ENCODE measurements at regions not wholly inside any gene's neighbourhood (a gene's known extent, or its start where the extent isn't known, plus 50 kb on each side); places are given as distances from the start of the nearest gene placed in this dataset.

DNA sequence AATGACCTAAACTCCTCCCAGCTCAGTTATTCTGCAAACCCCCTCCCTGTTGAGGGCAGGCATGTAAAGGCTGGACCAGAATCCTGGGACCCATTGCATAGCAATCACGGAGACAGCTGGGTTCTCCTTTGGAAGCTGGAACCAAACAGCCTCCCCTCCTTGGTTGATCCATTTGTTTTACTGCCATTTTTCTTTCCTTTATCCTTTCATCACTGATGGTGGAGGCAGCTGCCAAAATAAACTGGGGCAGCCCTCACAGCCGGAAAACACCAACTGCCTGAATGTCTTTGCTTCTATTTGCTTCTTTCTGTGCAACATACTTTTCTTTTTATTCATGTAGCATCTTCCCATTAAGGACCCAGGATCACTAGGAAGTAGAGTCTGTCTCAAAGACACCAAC is 150.0 kb upstream of the SYT13 start:
- Histone ChIP-seq H3K9ac (ENCODE audit: low read depth in 1 of 2, low read length in 2 of 2) (no peak overlapping the region), H3K36me3 (ENCODE audit: control insufficient read depth in 2 of 2, insufficient read depth in 2 of 2, low read length in 2 of 2) (no peaks in the 10 kb centered on the region), H3K27me3 (ENCODE audit: control insufficient read depth in 2 of 2, insufficient read depth in 2 of 2, low read length in 2 of 2) (no peaks in the 10 kb centered on the region), H3K4me3 (ENCODE audit: low read length in 2 of 2) (no peak overlapping the region), H3K27ac (ENCODE audit: low read depth in 2 of 2, low read length in 2 of 2) (no peak overlapping the region), H3K4me1 (ENCODE audit: control insufficient read depth in 2 of 2, insufficient read depth in 2 of 2, low read length in 2 of 2) (no peaks in the 10 kb centered on the region), H3K9me3 (ENCODE audit: control insufficient read depth in 2 of 2, low read length in 2 of 2) (no peaks in the 10 kb centered on the region)

- H3K27me3 ChIP-seq (ENCODE audit: control insufficient read depth in 2 of 2, insufficient read depth in 2 of 2, low read length in 2 of 2), result no peaks in the 10 kb centered on the region
- no peak overlapping the region for H3K27ac ChIP-seq (ENCODE audit: low read depth in 2 of 2, low read length in 2 of 2)
- no peak overlapping the region for H3K4me3 ChIP-seq (ENCODE audit: low read length in 2 of 2)
- H3K9me3 ChIP-seq (ENCODE audit: control insufficient read depth in 2 of 2, low read length in 2 of 2), result no peaks in the 10 kb centered on the region
- H3K36me3 ChIP-seq (ENCODE audit: control insufficient read depth in 2 of 2, insufficient read depth in 2 of 2, low read length in 2 of 2), result no peaks in the 10 kb centered on the region
- H3K4me1 ChIP-seq (ENCODE audit: control insufficient read depth in 2 of 2, insufficient read depth in 2 of 2, low read length in 2 of 2), result no peaks in the 10 kb centered on the region
- H3K9ac ChIP-seq (ENCODE audit: low read depth in 1 of 2, low read length in 2 of 2), result no peak overlapping the region
These were observed 149.6 kb upstream of the SYT13 start for GRCh38 chr11:45435706-45436105.

GRCh38 chr11:45432910-45433309 is 146.8 kb upstream of the SYT13 start:
- H3K9me3 ChIP-seq (ENCODE audit: control insufficient read depth in 2 of 2, low read length in 2 of 2), result no peaks in the 10 kb centered on the region

GRCh38 chr11:45432100-45432499 is 146.0 kb upstream of the SYT13 start:
- no peak overlapping the region for H3K4me3 ChIP-seq (ENCODE audit: low read length in 2 of 2)
- H3K9ac ChIP-seq (ENCODE audit: low read depth in 1 of 2, low read length in 2 of 2), result no peak overlapping the region
- no peak overlapping the region for H3K27ac ChIP-seq (ENCODE audit: low read depth in 2 of 2, low read length in 2 of 2)
- no peaks in the 10 kb centered on the region for H3K4me1 ChIP-seq (ENCODE audit: control insufficient read depth in 2 of 2, insufficient read depth in 2 of 2, low read length in 2 of 2)
- H3K9me3 ChIP-seq (ENCODE audit: control insufficient read depth in 2 of 2, low read length in 2 of 2), result no peaks in the 10 kb centered on the region
- no peaks in the 10 kb centered on the region for H3K36me3 ChIP-seq (ENCODE audit: control insufficient read depth in 2 of 2, insufficient read depth in 2 of 2, low read length in 2 of 2)
- H3K27me3 ChIP-seq (ENCODE audit: control insufficient read depth in 2 of 2, insufficient read depth in 2 of 2, low read length in 2 of 2), result no peaks in the 10 kb centered on the region

More at GRCh38 chr11:45432910-45433309, 146.8 kb upstream of the SYT13 start:
- H3K36me3 ChIP-seq (ENCODE audit: control insufficient read depth in 2 of 2, insufficient read depth in 2 of 2, low read length in 2 of 2), result no peaks in the 10 kb centered on the region
- no peak overlapping the region for H3K9ac ChIP-seq (ENCODE audit: low read depth in 1 of 2, low read length in 2 of 2)
- H3K27ac ChIP-seq (ENCODE audit: low read depth in 2 of 2, low read length in 2 of 2), result no peak overlapping the region
- no peaks in the 10 kb centered on the region for H3K4me1 ChIP-seq (ENCODE audit: control insufficient read depth in 2 of 2, insufficient read depth in 2 of 2, low read length in 2 of 2)
- H3K27me3 ChIP-seq (ENCODE audit: control insufficient read depth in 2 of 2, insufficient read depth in 2 of 2, low read length in 2 of 2), result no peaks in the 10 kb centered on the region
- H3K4me3 ChIP-seq (ENCODE audit: low read length in 2 of 2), result no peak overlapping the region

DNA sequence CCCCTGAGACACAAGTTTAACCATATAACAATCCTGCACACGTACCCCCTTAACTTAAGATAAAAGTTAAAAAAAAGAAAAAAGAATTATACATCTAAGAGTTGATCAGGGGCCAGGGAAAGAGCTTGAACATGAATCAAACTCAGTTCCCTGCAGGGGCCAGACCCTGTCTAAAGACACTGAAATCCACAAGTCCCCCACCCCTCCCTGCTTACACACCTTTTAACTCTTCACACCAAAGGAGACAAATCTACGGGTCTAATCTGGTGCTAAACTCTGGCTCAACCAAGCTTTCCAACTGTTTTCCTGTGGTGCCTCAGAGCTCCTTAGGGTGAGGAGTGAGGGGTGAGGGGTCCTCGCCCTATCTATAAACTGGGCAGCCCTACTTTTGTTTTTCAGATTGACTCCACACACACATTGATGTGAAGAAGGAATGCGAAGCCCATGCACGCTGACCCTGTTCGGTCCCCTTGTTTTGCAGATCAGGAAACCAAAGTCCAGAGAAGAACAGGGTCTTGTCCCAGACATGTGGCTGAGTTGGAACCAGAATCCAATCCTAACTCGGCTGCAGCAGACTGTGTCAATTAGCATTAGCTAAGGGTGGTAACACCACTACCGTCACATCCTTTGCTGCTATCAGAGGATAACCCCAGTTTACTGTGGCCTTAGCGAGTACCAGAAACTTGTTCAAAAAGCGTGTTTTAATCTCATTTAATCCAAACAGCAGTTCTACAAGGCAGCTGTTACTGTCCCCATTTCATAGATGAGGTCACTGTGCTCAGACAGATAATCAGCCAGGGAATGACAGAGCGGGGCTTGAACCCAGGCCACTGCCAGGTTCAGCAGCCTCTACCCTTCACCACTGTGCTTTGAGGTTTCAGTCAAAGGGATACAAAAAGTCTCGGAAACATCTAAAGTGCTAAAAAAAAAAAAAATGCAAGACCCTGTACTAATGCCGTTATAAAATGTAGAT is 145.2 kb upstream of the SYT13 start:
- H3K4me3 ChIP-seq (ENCODE audit: low read length in 2 of 2), result no peak overlapping the region
- H3K9ac ChIP-seq (ENCODE audit: low read depth in 1 of 2, low read length in 2 of 2), result no peak overlapping the region
- H3K4me1 ChIP-seq (ENCODE audit: control insufficient read depth in 2 of 2, insufficient read depth in 2 of 2, low read length in 2 of 2), result no peaks in the 10 kb centered on the region
- no peaks in the 10 kb centered on the region for H3K36me3 ChIP-seq (ENCODE audit: control insufficient read depth in 2 of 2, insufficient read depth in 2 of 2, low read length in 2 of 2)
- H3K9me3 ChIP-seq (ENCODE audit: control insufficient read depth in 2 of 2, low read length in 2 of 2), result no peaks in the 10 kb centered on the region
- H3K27ac ChIP-seq (ENCODE audit: low read depth in 2 of 2, low read length in 2 of 2), result no peak overlapping the region
- no peaks in the 10 kb centered on the region for H3K27me3 ChIP-seq (ENCODE audit: control insufficient read depth in 2 of 2, insufficient read depth in 2 of 2, low read length in 2 of 2)

GRCh38 chr11:45430361-45430760 is 144.2 kb upstream of the SYT13 start:
- H3K27ac ChIP-seq (ENCODE audit: low read depth in 2 of 2, low read length in 2 of 2), result no peak overlapping the region
- no peak overlapping the region for H3K9ac ChIP-seq (ENCODE audit: low read depth in 1 of 2, low read length in 2 of 2)
- H3K4me3 ChIP-seq (ENCODE audit: low read length in 2 of 2), result no peak overlapping the region

DNA sequence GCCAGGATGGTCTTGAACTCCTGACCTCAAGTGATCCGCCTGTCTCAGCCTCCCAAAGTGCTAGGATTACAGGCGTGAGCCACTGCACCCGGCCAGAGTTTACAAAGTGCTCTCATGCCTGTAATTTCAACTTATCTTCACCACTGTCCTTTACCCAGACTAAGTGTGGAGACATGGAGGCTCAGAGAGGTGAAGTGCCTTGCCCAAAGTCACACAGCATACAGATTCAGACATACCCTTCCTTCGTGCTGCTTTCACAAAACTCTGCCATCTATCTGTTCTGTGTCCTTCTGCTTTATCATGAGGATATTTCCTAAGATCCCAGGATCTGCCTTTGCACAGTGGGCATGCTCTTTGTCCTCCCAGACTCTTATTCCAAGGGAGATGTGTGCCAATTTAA is 143.6 kb upstream of the SYT13 start:
- Histone ChIP-seq H3K4me3 (ENCODE audit: low read length in 2 of 2) (no peak overlapping the region), H3K36me3 (ENCODE audit: control insufficient read depth in 2 of 2, insufficient read depth in 2 of 2, low read length in 2 of 2) (no peaks in the 10 kb centered on the region), H3K9ac (ENCODE audit: low read depth in 1 of 2, low read length in 2 of 2) (no peak overlapping the region), H3K27me3 (ENCODE audit: control insufficient read depth in 2 of 2, insufficient read depth in 2 of 2, low read length in 2 of 2) (no peaks in the 10 kb centered on the region), H3K9me3 (ENCODE audit: control insufficient read depth in 2 of 2, low read length in 2 of 2) (no peaks in the 10 kb centered on the region), H3K4me1 (ENCODE audit: control insufficient read depth in 2 of 2, insufficient read depth in 2 of 2, low read length in 2 of 2) (no peaks in the 10 kb centered on the region), H3K27ac (ENCODE audit: low read depth in 2 of 2, low read length in 2 of 2) (no peak overlapping the region)

More at GRCh38 chr11:45430361-45430760, 144.2 kb upstream of the SYT13 start:
- no peaks in the 10 kb centered on the region for H3K4me1 ChIP-seq (ENCODE audit: control insufficient read depth in 2 of 2, insufficient read depth in 2 of 2, low read length in 2 of 2)
- no peaks in the 10 kb centered on the region for H3K9me3 ChIP-seq (ENCODE audit: control insufficient read depth in 2 of 2, low read length in 2 of 2)
- H3K27me3 ChIP-seq (ENCODE audit: control insufficient read depth in 2 of 2, insufficient read depth in 2 of 2, low read length in 2 of 2), result no peaks in the 10 kb centered on the region
- H3K36me3 ChIP-seq (ENCODE audit: control insufficient read depth in 2 of 2, insufficient read depth in 2 of 2, low read length in 2 of 2), result no peaks in the 10 kb centered on the region

DNA sequence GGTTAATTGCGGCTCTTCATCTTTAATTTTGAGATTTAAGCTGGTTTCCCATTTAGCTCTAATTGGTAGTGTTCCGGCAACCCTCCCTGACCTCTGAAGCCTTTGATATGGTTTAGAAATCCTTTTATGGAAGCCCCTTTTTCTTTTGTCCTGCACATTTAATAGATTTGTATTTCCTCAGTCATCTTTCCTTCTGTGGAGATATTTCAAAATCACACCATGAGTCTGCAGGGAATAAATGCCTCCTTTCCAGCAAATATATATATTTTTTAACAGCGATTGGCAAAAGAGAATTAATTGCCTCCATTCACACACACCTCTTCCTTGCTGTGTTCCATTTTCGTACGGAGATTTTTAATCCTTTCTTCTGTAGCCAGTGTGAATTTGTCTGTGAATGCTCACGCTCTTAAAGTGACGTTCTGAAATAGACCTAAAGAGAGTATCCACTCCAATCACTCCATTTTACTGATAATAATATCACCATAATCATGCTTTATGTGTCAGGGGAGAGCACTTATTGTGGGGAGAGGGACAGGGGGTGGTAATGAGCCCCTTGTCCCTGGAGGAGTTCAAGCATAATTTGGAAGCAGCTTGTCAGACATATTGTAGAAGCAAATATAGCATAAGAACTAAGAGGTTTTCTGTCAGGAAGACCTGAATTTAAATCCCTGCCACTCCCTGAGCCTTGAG is 142.5 kb upstream of the SYT13 start:
- no peaks in the 10 kb centered on the region for H3K27me3 ChIP-seq (ENCODE audit: control insufficient read depth in 2 of 2, insufficient read depth in 2 of 2, low read length in 2 of 2)
- H3K27ac ChIP-seq (ENCODE audit: low read depth in 2 of 2, low read length in 2 of 2), result no peak overlapping the region
- H3K36me3 ChIP-seq (ENCODE audit: control insufficient read depth in 2 of 2, insufficient read depth in 2 of 2, low read length in 2 of 2), result no peaks in the 10 kb centered on the region
- H3K9me3 ChIP-seq (ENCODE audit: control insufficient read depth in 2 of 2, low read length in 2 of 2), result no peaks in the 10 kb centered on the region
- no peak overlapping the region for H3K4me3 ChIP-seq (ENCODE audit: low read length in 2 of 2)
- H3K9ac ChIP-seq (ENCODE audit: low read depth in 1 of 2, low read length in 2 of 2), result no peak overlapping the region
- no peaks in the 10 kb centered on the region for H3K4me1 ChIP-seq (ENCODE audit: control insufficient read depth in 2 of 2, insufficient read depth in 2 of 2, low read length in 2 of 2)

GRCh38 chr11:45428116-45428515 is 142.0 kb upstream of the SYT13 start:
- Histone ChIP-seq H3K36me3 (ENCODE audit: control insufficient read depth in 2 of 2, insufficient read depth in 2 of 2, low read length in 2 of 2) (no peaks in the 10 kb centered on the region), H3K4me3 (ENCODE audit: low read length in 2 of 2) (no peak overlapping the region), H3K9me3 (ENCODE audit: control insufficient read depth in 2 of 2, low read length in 2 of 2) (no peaks in the 10 kb centered on the region), H3K9ac (ENCODE audit: low read depth in 1 of 2, low read length in 2 of 2) (no peak overlapping the region), H3K4me1 (ENCODE audit: control insufficient read depth in 2 of 2, insufficient read depth in 2 of 2, low read length in 2 of 2) (no peaks in the 10 kb centered on the region), H3K27ac (ENCODE audit: low read depth in 2 of 2, low read length in 2 of 2) (no peak overlapping the region), H3K27me3 (ENCODE audit: control insufficient read depth in 2 of 2, insufficient read depth in 2 of 2, low read length in 2 of 2) (no peaks in the 10 kb centered on the region)

DNA sequence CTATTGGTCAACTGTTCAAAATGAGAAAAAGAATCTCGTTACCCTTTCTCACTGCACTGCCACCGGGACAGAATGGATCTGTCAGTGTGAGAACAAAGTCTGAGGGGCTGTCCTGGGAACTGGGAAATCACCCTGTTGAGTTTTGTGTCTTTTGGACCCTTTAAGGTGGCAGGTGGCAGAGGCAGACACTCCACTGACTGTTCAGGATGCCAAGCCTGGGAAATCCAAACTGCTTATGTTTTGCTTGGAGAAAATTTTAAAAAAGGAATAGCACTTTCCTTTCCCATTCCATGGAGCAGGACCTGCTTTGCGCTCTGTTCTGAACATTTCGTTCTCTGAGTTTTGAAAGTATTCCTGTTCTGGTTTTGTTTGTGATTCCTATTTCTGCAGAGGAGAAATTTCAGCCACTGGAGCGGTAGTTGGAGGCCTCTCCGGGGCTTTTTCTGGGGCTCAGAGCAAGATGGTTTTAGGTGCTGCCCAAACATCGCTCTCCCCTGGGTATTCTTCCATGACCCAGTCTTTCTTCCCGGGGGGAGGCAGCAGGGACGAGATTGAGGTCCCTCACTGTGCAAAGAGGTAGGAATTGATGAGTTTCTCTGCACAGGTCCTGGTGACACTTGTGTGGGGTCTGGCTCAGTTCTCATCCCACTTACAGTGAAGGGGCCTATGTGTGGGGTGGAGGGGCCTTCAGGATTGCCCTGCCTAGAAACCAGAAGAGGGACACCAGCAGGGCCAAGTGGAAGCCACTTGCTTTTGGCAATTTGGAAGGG is 138.5 kb upstream of the SYT13 start:
- no peak overlapping the region for H3K27ac ChIP-seq (ENCODE audit: low read depth in 2 of 2, low read length in 2 of 2)
- H3K4me3 ChIP-seq (ENCODE audit: low read length in 2 of 2), result no peak overlapping the region
- no peaks in the 10 kb centered on the region for H3K36me3 ChIP-seq (ENCODE audit: control insufficient read depth in 2 of 2, insufficient read depth in 2 of 2, low read length in 2 of 2)
- H3K4me1 ChIP-seq (ENCODE audit: control insufficient read depth in 2 of 2, insufficient read depth in 2 of 2, low read length in 2 of 2), result no peaks in the 10 kb centered on the region
- H3K9ac ChIP-seq (ENCODE audit: low read depth in 1 of 2, low read length in 2 of 2), result no peak overlapping the region
- H3K27me3 ChIP-seq (ENCODE audit: control insufficient read depth in 2 of 2, insufficient read depth in 2 of 2, low read length in 2 of 2), result no peaks in the 10 kb centered on the region
- H3K9me3 ChIP-seq (ENCODE audit: control insufficient read depth in 2 of 2, low read length in 2 of 2), result no peaks in the 10 kb centered on the region
